Prostate gland (tissue), 2 donors: ENCODE measurements at regions not wholly inside any gene's neighbourhood (a gene's known extent, or its start where the extent isn't known, plus 50 kb on each side); places are given as distances from the start of the nearest gene placed in this dataset.

Experiments
- CTCF ChIP-seq, 4 experiments: fragments of 200-600 bp in 2 of 4; fragments of 450-650 bp in 2 of 4; sonication (generic) in 2 of 4; IDR thresholded peaks; 1 replicate in 3 of 4; 2 replicates in 1 of 4; pipeline ENCODE4 v1.5.1; 2016 to 2019; ENCODE audit warnings: antibody characterized with exemption in 4 of 4, mild to moderate bottlenecking in 2 of 4, moderate library complexity in 2 of 4
- POLR2A ChIP-seq: fragments of 450-650 bp; IDR thresholded peaks from one replicate; pipeline ENCODE4 v1.6.1; 2016; ENCODE audit warnings: antibody characterized with exemption, mild to moderate bottlenecking

- TF ChIP-seq CTCF (IDR thresholded peaks at IDR 0.05): no peak
- no peak for TF ChIP-seq POLR2A
Observed at GRCh38 chr2:7109533-7109885, 192.3 kb downstream of the RNF144A start.
